ENCODE measurements at regions not wholly inside any gene's neighbourhood (a gene's known extent, or its start where the extent isn't known, plus 50 kb on each side); places are given as distances from the start of the nearest gene placed in this dataset.

GRCh38 chr3:117914540-117915100 lies 1120.0 kb downstream of the IGSF11 start:
- ChIA-PET POLR2A (no interaction called here), CTCF (no interaction called here)
- intact Hi-C loops (cut with micrococcal nuclease), result no loop called here
- Mint-ChIP-seq H3K27ac (no peak overlapping the region), H3K4me3 (no peak overlapping the region), H3K4me1 (ENCODE audit: low read depth) (no peaks in the 10 kb centered on the region), H3K36me3 (no peaks in the 10 kb centered on the region), H3K27me3 (no peaks in the 10 kb centered on the region), H3K9me3 (no peaks in the 10 kb centered on the region)
- no peak for DNase-seq

- Mint-ChIP-seq H3K4me3 (no peak overlapping the region), H3K27me3 (no peaks in the 10 kb centered on the region), H3K27ac (no peak overlapping the region), H3K4me1 (ENCODE audit: low read depth) (no peaks in the 10 kb centered on the region), H3K9me3 (no peaks in the 10 kb centered on the region), H3K36me3 (no peaks in the 10 kb centered on the region)
- POLR2A ChIA-PET, result no interaction called here
- CTCF ChIA-PET, result no interaction called here
- no peak for DNase-seq
- intact Hi-C loops (cut with micrococcal nuclease), result no loop called here
Observed at GRCh38 chr3:117916839-117917238, 1117.8 kb downstream of the IGSF11 start.

GRCh38 chr3:117919621-117920020 lies 1115.0 kb downstream of the IGSF11 start:
- H3K27me3 Mint-ChIP-seq, result no peaks in the 10 kb centered on the region
- ChIA-PET POLR2A (no interaction called here), CTCF (no interaction called here)
- no peak overlapping the region for H3K27ac Mint-ChIP-seq
- DNase-seq, result no peak
- intact Hi-C loops (cut with micrococcal nuclease), result no loop called here
- no peaks in the 10 kb centered on the region for H3K36me3 Mint-ChIP-seq
- H3K9me3 Mint-ChIP-seq, result peaks cover under 1% of the 10 kb centered on the region
- no peaks in the 10 kb centered on the region for H3K4me1 Mint-ChIP-seq (ENCODE audit: low read depth)
- no peak overlapping the region for H3K4me3 Mint-ChIP-seq

- POLR2A ChIA-PET, result no interaction called here
- peaks cover 2% of the 10 kb centered on the region for H3K9me3 Mint-ChIP-seq
- intact Hi-C loops (cut with micrococcal nuclease), result no loop called here
- no peak for DNase-seq
- H3K4me1 Mint-ChIP-seq (ENCODE audit: low read depth), result no peaks in the 10 kb centered on the region
- H3K27ac Mint-ChIP-seq, result no peak overlapping the region
- no peaks in the 10 kb centered on the region for H3K27me3 Mint-ChIP-seq
- CTCF ChIA-PET, result no interaction called here
- no peak overlapping the region for H3K4me3 Mint-ChIP-seq
- H3K36me3 Mint-ChIP-seq, result no peaks in the 10 kb centered on the region
Observed at GRCh38 chr3:117920253-117920898, 1114.3 kb downstream of the IGSF11 start.

- H3K4me1 Mint-ChIP-seq (ENCODE audit: low read depth), result no peaks in the 10 kb centered on the region
- CTCF ChIA-PET, result no interaction called here
- H3K36me3 Mint-ChIP-seq, result no peaks in the 10 kb centered on the region
- POLR2A ChIA-PET, result no interaction called here
- H3K9me3 Mint-ChIP-seq, result peaks cover 2% of the 10 kb centered on the region
- H3K27me3 Mint-ChIP-seq, result no peaks in the 10 kb centered on the region
- H3K27ac Mint-ChIP-seq, result no peak overlapping the region
- no peak for DNase-seq
- intact Hi-C loops (cut with micrococcal nuclease), result no loop called here
- H3K4me3 Mint-ChIP-seq, result no peak overlapping the region
Observed at GRCh38 chr3:117921411-117921810, 1113.2 kb downstream of the IGSF11 start.

- no peaks in the 10 kb centered on the region for H3K27me3 Mint-ChIP-seq
- CTCF ChIA-PET, result no interaction called here
Observed at GRCh38 chr3:117922039-117922438, 1112.6 kb downstream of the IGSF11 start.

GRCh38 chr3:117926819-117927218 lies 1107.8 kb downstream of the IGSF11 start:
- POLR2A ChIA-PET, result no interaction called here
- intact Hi-C loops (cut with micrococcal nuclease), result no loop called here
- Mint-ChIP-seq H3K9me3 (peaks cover 6% of the 10 kb centered on the region), H3K27ac (no peak overlapping the region), H3K27me3 (no peaks in the 10 kb centered on the region), H3K36me3 (no peaks in the 10 kb centered on the region), H3K4me1 (ENCODE audit: low read depth) (no peaks in the 10 kb centered on the region), H3K4me3 (no peak overlapping the region)
- no peak for DNase-seq
- CTCF ChIA-PET, result no interaction called here

More at GRCh38 chr3:117922039-117922438, 1112.6 kb downstream of the IGSF11 start:
- Mint-ChIP-seq H3K4me3 (no peak overlapping the region), H3K4me1 (ENCODE audit: low read depth) (no peaks in the 10 kb centered on the region), H3K27ac (no peak overlapping the region), H3K9me3 (peaks cover 2% of the 10 kb centered on the region), H3K36me3 (no peaks in the 10 kb centered on the region)
- POLR2A ChIA-PET, result no interaction called here
- intact Hi-C loops (cut with micrococcal nuclease), result no loop called here
- no peak for DNase-seq

GRCh38 chr3:117927825-117928224 lies 1106.8 kb downstream of the IGSF11 start:
- intact Hi-C loops (cut with micrococcal nuclease), result no loop called here
- H3K36me3 Mint-ChIP-seq, result no peaks in the 10 kb centered on the region
- no peak for DNase-seq
- no peak overlapping the region for H3K4me3 Mint-ChIP-seq
- H3K4me1 Mint-ChIP-seq (ENCODE audit: low read depth), result no peaks in the 10 kb centered on the region
- peaks cover 6% of the 10 kb centered on the region for H3K9me3 Mint-ChIP-seq
- ChIA-PET CTCF (no interaction called here), POLR2A (no interaction called here)
- no peak overlapping the region for H3K27ac Mint-ChIP-seq
- H3K27me3 Mint-ChIP-seq, result no peaks in the 10 kb centered on the region

GRCh38 chr3:117928836-117929235 lies 1105.8 kb downstream of the IGSF11 start:
- ChIA-PET CTCF (no interaction called here), POLR2A (no interaction called here)
- no peaks in the 10 kb centered on the region for H3K36me3 Mint-ChIP-seq
- H3K9me3 Mint-ChIP-seq, result peaks cover 6% of the 10 kb centered on the region
- no peak for DNase-seq
- H3K4me3 Mint-ChIP-seq, result no peak overlapping the region
- no peaks in the 10 kb centered on the region for H3K27me3 Mint-ChIP-seq
- intact Hi-C loops (cut with micrococcal nuclease), result no loop called here
- H3K4me1 Mint-ChIP-seq (ENCODE audit: low read depth), result no peaks in the 10 kb centered on the region
- H3K27ac Mint-ChIP-seq, result no peak overlapping the region

GRCh38 chr3:117932441-117932840 lies 1102.2 kb downstream of the IGSF11 start:
- intact Hi-C loops (cut with micrococcal nuclease), result no loop called here
- POLR2A ChIA-PET, result no interaction called here
- Mint-ChIP-seq H3K4me1 (ENCODE audit: low read depth) (no peaks in the 10 kb centered on the region), H3K9me3 (peaks cover 8% of the 10 kb centered on the region), H3K4me3 (no peak overlapping the region), H3K36me3 (no peaks in the 10 kb centered on the region), H3K27ac (no peak overlapping the region), H3K27me3 (no peaks in the 10 kb centered on the region)
- CTCF ChIA-PET, result no interaction called here
- DNase-seq, result no peak

- H3K4me3 Mint-ChIP-seq, result no peak overlapping the region
- DNase-seq, result no peak
- CTCF ChIA-PET, result no interaction called here
- H3K4me1 Mint-ChIP-seq (ENCODE audit: low read depth), result no peaks in the 10 kb centered on the region
- H3K27ac Mint-ChIP-seq, result no peak overlapping the region
- H3K27me3 Mint-ChIP-seq, result no peaks in the 10 kb centered on the region
- peaks cover 15% of the 10 kb centered on the region for H3K9me3 Mint-ChIP-seq
- POLR2A ChIA-PET, result no interaction called here
- H3K36me3 Mint-ChIP-seq, result no peaks in the 10 kb centered on the region
- intact Hi-C loops (cut with micrococcal nuclease), result no loop called here
Observed at GRCh38 chr3:117936159-117936558, 1098.5 kb downstream of the IGSF11 start.

- ChIA-PET POLR2A (no interaction called here), CTCF (no interaction called here)
- H3K9me3 Mint-ChIP-seq, result peaks cover 16% of the 10 kb centered on the region
- H3K27me3 Mint-ChIP-seq, result no peaks in the 10 kb centered on the region
- intact Hi-C loops (cut with micrococcal nuclease), result no loop called here
- no peaks in the 10 kb centered on the region for H3K36me3 Mint-ChIP-seq
- no peak overlapping the region for H3K4me3 Mint-ChIP-seq
- H3K27ac Mint-ChIP-seq, result no peak overlapping the region
- no peak for DNase-seq
- no peaks in the 10 kb centered on the region for H3K4me1 Mint-ChIP-seq (ENCODE audit: low read depth)
Observed at GRCh38 chr3:117938974-117939373, 1095.7 kb downstream of the IGSF11 start.

GRCh38 chr3:117939425-117940027 lies 1095.1 kb downstream of the IGSF11 start:
- no peaks in the 10 kb centered on the region for H3K4me1 Mint-ChIP-seq (ENCODE audit: low read depth)
- H3K27me3 Mint-ChIP-seq, result no peaks in the 10 kb centered on the region
- H3K4me3 Mint-ChIP-seq, result no peak overlapping the region
- H3K9me3 Mint-ChIP-seq, result peaks cover 19% of the 10 kb centered on the region
- ChIA-PET CTCF (no interaction called here), POLR2A (no interaction called here)
- no peaks in the 10 kb centered on the region for H3K36me3 Mint-ChIP-seq
- intact Hi-C loops (cut with micrococcal nuclease), result no loop called here
- no peak for DNase-seq
- H3K27ac Mint-ChIP-seq, result no peak overlapping the region
